ENCODE measurements at regions not wholly inside any gene's neighbourhood (a gene's known extent, or its start where the extent isn't known, plus 50 kb on each side); places are given as distances from the start of the nearest gene placed in this dataset.

DNA sequence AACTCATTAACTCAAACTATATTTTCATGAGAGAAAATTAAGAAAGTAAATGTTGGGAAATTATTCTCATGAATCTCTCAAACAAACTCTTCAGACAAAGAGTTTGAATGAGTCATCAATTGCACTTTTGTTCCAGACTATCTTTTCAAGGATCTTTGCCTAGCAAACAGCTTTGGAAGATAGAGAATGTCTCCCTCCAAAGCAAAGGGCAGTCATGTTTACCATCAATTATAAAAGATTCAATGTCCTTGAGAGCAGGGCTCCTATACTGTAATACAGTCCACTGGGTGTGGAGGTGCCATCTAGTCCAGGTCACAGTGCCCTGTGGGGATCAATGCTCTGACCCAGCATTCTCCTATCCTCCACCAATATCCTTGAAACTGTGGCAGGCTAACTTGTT lies 1429.3 kb downstream of the EFNA5 start:
- no peak overlapping the region for H3K27ac Mint-ChIP-seq
- Histone ChIP-seq H3K27me3 (ENCODE audit: control insufficient read depth, insufficient read depth, low read length) (no peaks in the 10 kb centered on the region), H3K4me3 (ENCODE audit: low read length) (no peak overlapping the region), H3K9me3 (ENCODE audit: control insufficient read depth, insufficient read depth, low read length) (no peaks in the 10 kb centered on the region), H3K4me1 (ENCODE audit: control insufficient read depth, insufficient read depth, low read length) (no peaks in the 10 kb centered on the region), H3K27ac (ENCODE audit: low read length) (no peak overlapping the region), H3K36me3 (ENCODE audit: control insufficient read depth, insufficient read depth, low read length) (no peaks in the 10 kb centered on the region)
- H3K4me3 Mint-ChIP-seq = no peak overlapping the region
- TF ChIP-seq CTCF (IDR thresholded peaks at IDR 0.05) = no peak
- no peaks in the 10 kb centered on the region for H3K36me3 Mint-ChIP-seq
- ATAC-seq (no peak), DNase-seq (no peak)
- intact Hi-C loops (cut with micrococcal nuclease) = no loop called here
- H3K4me1 Mint-ChIP-seq = no peaks in the 10 kb centered on the region
- H3K27me3 Mint-ChIP-seq (ENCODE audit: low read depth in 2 of 2) = no peaks in the 10 kb centered on the region
- peaks cover 3 to 5% of the 10 kb centered on the region in 2 donors for H3K9me3 Mint-ChIP-seq

DNA sequence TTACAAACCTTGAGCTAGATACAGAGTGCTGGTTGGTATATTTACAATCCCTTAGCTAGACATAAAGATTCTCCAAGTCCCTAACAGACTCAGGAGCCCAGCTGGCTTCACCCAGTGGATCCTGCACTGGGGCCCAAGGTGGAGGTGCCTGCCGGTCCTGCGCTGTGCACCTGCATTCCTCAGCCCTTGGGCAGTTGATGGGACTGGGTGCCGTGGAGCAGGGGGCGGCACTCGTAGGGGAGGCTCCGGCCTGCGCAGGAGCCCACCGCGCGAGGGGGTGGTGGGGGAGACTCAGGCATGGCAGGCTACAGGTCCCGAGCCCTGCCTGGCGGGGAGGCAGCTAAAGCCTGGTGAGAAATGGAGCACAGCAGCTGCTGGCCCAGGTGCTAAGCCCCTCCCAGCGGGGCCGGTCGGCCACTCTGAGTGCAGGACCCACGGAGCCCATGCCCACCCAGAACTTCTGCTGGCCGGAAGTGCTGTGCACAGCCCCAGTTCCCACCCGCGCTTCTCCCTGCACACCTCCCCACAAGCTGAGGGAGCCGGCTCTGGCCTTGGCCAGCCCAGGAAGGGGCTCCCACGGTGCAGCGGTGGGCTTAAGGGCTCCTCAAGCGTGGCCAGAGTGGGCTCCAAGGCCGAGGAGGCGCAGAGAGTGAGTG lies 1464.7 kb downstream of the EFNA5 start:
- WGBS (ENCODE audit: insufficient coverage) = 95% methylated on average over 24 of the region's 25 CpGs
- H3K36me3 Mint-ChIP-seq = no peaks in the 10 kb centered on the region
- peaks cover 5 to 13% of the 10 kb centered on the region in 2 donors for H3K9me3 Mint-ChIP-seq
- H3K27me3 Mint-ChIP-seq (ENCODE audit: low read depth in 2 of 2) = no peaks in the 10 kb centered on the region
- H3K4me3 ChIP-seq (ENCODE audit: low read length) = no peak overlapping the region
- no peak overlapping the region for H3K4me3 Mint-ChIP-seq
- DNase-seq (no peak), ATAC-seq (no peak)
- no peaks in the 10 kb centered on the region for H3K4me1 ChIP-seq (ENCODE audit: control insufficient read depth, insufficient read depth, low read length)
- H3K27ac ChIP-seq (ENCODE audit: low read length) = no peak overlapping the region
- no peaks in the 10 kb centered on the region for H3K36me3 ChIP-seq (ENCODE audit: control insufficient read depth, insufficient read depth, low read length)
- intact Hi-C loops (cut with micrococcal nuclease) = no loop called here
- H3K4me1 Mint-ChIP-seq = no peaks in the 10 kb centered on the region
- H3K27ac Mint-ChIP-seq = no peak overlapping the region
- TF ChIP-seq CTCF (IDR thresholded peaks at IDR 0.05) = no peak
- H3K27me3 ChIP-seq (ENCODE audit: control insufficient read depth, insufficient read depth, low read length) = no peaks in the 10 kb centered on the region
- H3K9me3 ChIP-seq (ENCODE audit: control insufficient read depth, insufficient read depth, low read length) = peaks cover 6% of the 10 kb centered on the region

- H3K36me3 ChIP-seq (ENCODE audit: control insufficient read depth, insufficient read depth, low read length) = no peaks in the 10 kb centered on the region
- H3K4me1 ChIP-seq (ENCODE audit: control insufficient read depth, insufficient read depth, low read length) = no peaks in the 10 kb centered on the region
- Mint-ChIP-seq H3K4me1 (no peaks in the 10 kb centered on the region), H3K27ac (no peak overlapping the region), H3K27me3 (ENCODE audit: low read depth in 2 of 2) (no peaks in the 10 kb centered on the region), H3K36me3 (no peaks in the 10 kb centered on the region), H3K4me3 (no peak overlapping the region), H3K9me3 (peaks cover 6 to 13% of the 10 kb centered on the region in 2 donors)
- no peak for DNase-seq
- no peak overlapping the region for H3K4me3 ChIP-seq (ENCODE audit: low read length)
- intact Hi-C loops (cut with micrococcal nuclease) = no loop called here
- ATAC-seq = no peak
- no peaks in the 10 kb centered on the region for H3K27me3 ChIP-seq (ENCODE audit: control insufficient read depth, insufficient read depth, low read length)
- 80% methylated on average over 2 of the region's 2 CpGs for WGBS (ENCODE audit: insufficient coverage)
- no peak overlapping the region for H3K27ac ChIP-seq (ENCODE audit: low read length)
- peaks cover 4% of the 10 kb centered on the region for H3K9me3 ChIP-seq (ENCODE audit: control insufficient read depth, insufficient read depth, low read length)
- no peak for TF ChIP-seq CTCF (IDR thresholded peaks at IDR 0.05)
These were observed 1468.7 kb downstream of the EFNA5 start for GRCh38 chr5:106202035-106202434.

GRCh38 chr5:106200971-106201370 lies 1469.8 kb downstream of the EFNA5 start:
- Mint-ChIP-seq H3K36me3 (no peaks in the 10 kb centered on the region), H3K9me3 (peaks cover 10 to 18% of the 10 kb centered on the region in 2 donors), H3K27ac (no peak overlapping the region), H3K27me3 (ENCODE audit: low read depth in 2 of 2) (no peaks in the 10 kb centered on the region), H3K4me1 (no peaks in the 10 kb centered on the region), H3K4me3 (no peak overlapping the region)
- H3K9me3 ChIP-seq (ENCODE audit: control insufficient read depth, insufficient read depth, low read length) = no peaks in the 10 kb centered on the region
- TF ChIP-seq CTCF (IDR thresholded peaks at IDR 0.05) = no peak
- no peaks in the 10 kb centered on the region for H3K4me1 ChIP-seq (ENCODE audit: control insufficient read depth, insufficient read depth, low read length)
- 50% methylated on average over 1 of the region's 4 CpGs for WGBS (ENCODE audit: insufficient coverage)
- intact Hi-C loops (cut with micrococcal nuclease) = no loop called here
- no peak overlapping the region for H3K4me3 ChIP-seq (ENCODE audit: low read length)
- no peak for DNase-seq
- H3K36me3 ChIP-seq (ENCODE audit: control insufficient read depth, insufficient read depth, low read length) = no peaks in the 10 kb centered on the region
- H3K27me3 ChIP-seq (ENCODE audit: control insufficient read depth, insufficient read depth, low read length) = no peaks in the 10 kb centered on the region
- H3K27ac ChIP-seq (ENCODE audit: low read length) = no peak overlapping the region
- no peak for ATAC-seq

All from natural killer cell (primary cell).